ENCODE measurements at regions not wholly inside any gene's neighbourhood (a gene's known extent, or its start where the extent isn't known, plus 50 kb on each side); places are given as distances from the start of the nearest gene placed in this dataset.

- TF ChIP-seq BCL11A (IDR thresholded peaks at IDR 0.05; ENCODE audit: low read depth in 2 of 2, low read length in 2 of 2), result no peak
- no peak for TF ChIP-seq PHF8 (conservative IDR thresholded peaks at IDR 0.05; ENCODE audit: low read depth, low read length)
- TF ChIP-seq CEBPB (IDR thresholded peaks at IDR 0.05; ENCODE audit: low read depth, low read length), result no peak
- no peak for TF ChIP-seq TEAD4 (IDR thresholded peaks at IDR 0.05; ENCODE audit: low read depth, low read length)
- TF ChIP-seq ATF3 (IDR thresholded peaks at IDR 0.05; ENCODE audit: insufficient read depth, low read depth, low read length), result no peak
- no peak for TF ChIP-seq BACH1 (IDR thresholded peaks at IDR 0.05; ENCODE audit: low read length)
- no peak for TF ChIP-seq CHD7 (IDR thresholded peaks at IDR 0.05; ENCODE audit: insufficient replicate concordance, low read length)
- no peak for TF ChIP-seq RXRA (IDR thresholded peaks at IDR 0.05; ENCODE audit: insufficient read depth, low read depth, low read length)
Measured at GRCh38 chr7:144982133-144982532, 146.3 kb upstream of the TPK1 start (continued).
